ENCODE measurements at regions not wholly inside any gene's neighbourhood (a gene's known extent, or its start where the extent isn't known, plus 50 kb on each side); places are given as distances from the start of the nearest gene placed in this dataset.

- Histone ChIP-seq H3K9me1 (ENCODE audit: control insufficient read depth, extremely low read depth, insufficient read depth, low read length) (no peaks in the 10 kb centered on the region), H3K36me3 (ENCODE audit: control insufficient read depth in 2 of 2, extremely low read depth in 1 of 2, insufficient read depth in 2 of 2, low read length in 2 of 2) (no peaks in the 10 kb centered on the region), H3K4me2 (ENCODE audit: control insufficient read depth, extremely low read depth, insufficient read depth, low read depth, low read length) (no peak overlapping the region), H3K27me3 (ENCODE audit: control insufficient read depth, extremely low read depth, insufficient read depth, low read length) (no peaks in the 10 kb centered on the region), H3K4me3 (ENCODE audit: control insufficient read depth in 2 of 3, extremely low read depth in 1 of 3, insufficient read depth in 2 of 3, low read depth in 1 of 3, low read length in 3 of 3) (no peak overlapping the region), H4K20me1 (ENCODE audit: control insufficient read depth, extremely low read depth, insufficient read depth, low read length) (no peaks in the 10 kb centered on the region), H3K4me1 (ENCODE audit: control insufficient read depth, extremely low read depth, insufficient read depth, low read length) (no peaks in the 10 kb centered on the region), H3K27ac (ENCODE audit: control insufficient read depth, insufficient read depth, low read length) (no peak overlapping the region), H2AFZ (ENCODE audit: control insufficient read depth, low read length) (no peak overlapping the region), H3K9me3 (ENCODE audit: control insufficient read depth, low read depth, low read length) (no peaks in the 10 kb centered on the region), H3K9ac (ENCODE audit: control insufficient read depth, extremely low read depth, insufficient read depth, low read length) (no peak overlapping the region), H3K79me2 (ENCODE audit: control insufficient read depth, insufficient read depth, low read length) (no peaks in the 10 kb centered on the region)
- dilution Hi-C loops (cut with MboI; ENCODE audit: extremely low pct_ligation_motif_present, low sequenced_read_pairs) = no loop called here
- FAIRE-seq (no peak), DNase-seq (ENCODE audit: low read depth, low spot score) (no peak)
- TF ChIP-seq CTCF (optimal IDR thresholded peaks at IDR 0.05 in 1 of 3, IDR thresholded peaks at IDR 0.05 in 1 of 3, conservative IDR thresholded peaks at IDR 0.05 in 1 of 3; ENCODE audit: extremely low read depth in 1 of 3, insufficient read depth in 2 of 3, low read length in 3 of 3) (no peak), EZH2 (IDR thresholded peaks at IDR 0.05; ENCODE audit: low read length) (no peak)
These were observed 573.7 kb upstream of the ANO3 start for GRCh38 chr11:25758145-25758661.

GRCh38 chr11:25766332-25767015, 565.5 kb upstream of the ANO3 start:
- no peak overlapping the region for H3K4me2 ChIP-seq (ENCODE audit: control insufficient read depth, extremely low read depth, insufficient read depth, low read depth, low read length)
- H3K27me3 ChIP-seq (ENCODE audit: control insufficient read depth, extremely low read depth, insufficient read depth, low read length) = no peaks in the 10 kb centered on the region
- TF ChIP-seq EZH2 (IDR thresholded peaks at IDR 0.05; ENCODE audit: low read length) (no peak), CTCF (optimal IDR thresholded peaks at IDR 0.05 in 1 of 3, IDR thresholded peaks at IDR 0.05 in 1 of 3, conservative IDR thresholded peaks at IDR 0.05 in 1 of 3; ENCODE audit: extremely low read depth in 1 of 3, insufficient read depth in 2 of 3, low read length in 3 of 3) (no peak)
- dilution Hi-C loops (cut with MboI; ENCODE audit: extremely low pct_ligation_motif_present, low sequenced_read_pairs) = no loop called here
- H4K20me1 ChIP-seq (ENCODE audit: control insufficient read depth, extremely low read depth, insufficient read depth, low read length) = no peaks in the 10 kb centered on the region
- no peak overlapping the region for H2AFZ ChIP-seq (ENCODE audit: control insufficient read depth, low read length)
- H3K4me1 ChIP-seq (ENCODE audit: control insufficient read depth, extremely low read depth, insufficient read depth, low read length) = no peaks in the 10 kb centered on the region
- DNase-seq (ENCODE audit: low read depth, low spot score) (no peak), FAIRE-seq (no peak)
- H3K27ac ChIP-seq (ENCODE audit: control insufficient read depth, insufficient read depth, low read length) = no peak overlapping the region
- H3K79me2 ChIP-seq (ENCODE audit: control insufficient read depth, insufficient read depth, low read length) = no peaks in the 10 kb centered on the region
- H3K9me1 ChIP-seq (ENCODE audit: control insufficient read depth, extremely low read depth, insufficient read depth, low read length) = no peaks in the 10 kb centered on the region
- no peak overlapping the region for H3K4me3 ChIP-seq (ENCODE audit: control insufficient read depth in 2 of 3, extremely low read depth in 1 of 3, insufficient read depth in 2 of 3, low read depth in 1 of 3, low read length in 3 of 3)
- no peak overlapping the region for H3K9ac ChIP-seq (ENCODE audit: control insufficient read depth, extremely low read depth, insufficient read depth, low read length)
- H3K36me3 ChIP-seq (ENCODE audit: control insufficient read depth in 2 of 2, extremely low read depth in 1 of 2, insufficient read depth in 2 of 2, low read length in 2 of 2) = no peaks in the 10 kb centered on the region
- no peaks in the 10 kb centered on the region for H3K9me3 ChIP-seq (ENCODE audit: control insufficient read depth, low read depth, low read length)

Data from keratinocyte (primary cell).